ENCODE measurements at regions not wholly inside any gene's neighbourhood (a gene's known extent, or its start where the extent isn't known, plus 50 kb on each side); places are given as distances from the start of the nearest gene placed in this dataset.
"Not testable (repeated sequence)": the region's sequence is repeated elsewhere in the genome, so short reads cannot be mapped to it uniquely, and the experiment has no call there.

- H3K9ac ChIP-seq: no peak overlapping the region
- H3K27me3 ChIP-seq (ENCODE audit: control insufficient read depth, insufficient read depth, low read length): no peaks in the 10 kb centered on the region
- H3K36me3 ChIP-seq (ENCODE audit: control insufficient read depth, insufficient read depth, low read length): no peaks in the 10 kb centered on the region
- no peaks in the 10 kb centered on the region for H3K9me3 ChIP-seq (ENCODE audit: control insufficient read depth, low read length)
- H3K4me1 ChIP-seq: no peaks in the 10 kb centered on the region
- no peak overlapping the region for H3K4me3 ChIP-seq (ENCODE audit: low read depth, low read length)
- H3K4me2 ChIP-seq (ENCODE audit: low read length): no peak overlapping the region
- no peak for TF ChIP-seq CTCF (IDR thresholded peaks at IDR 0.05)
- no peak overlapping the region for H3K27ac ChIP-seq
- H3K79me2 ChIP-seq: no peaks in the 10 kb centered on the region
- H2AFZ ChIP-seq: no peak overlapping the region
Measured at GRCh38 chr10:81216949-81217348, 658.0 kb upstream of the NRG3 start.

GRCh38 chr10:81218307-81218706, 656.7 kb upstream of the NRG3 start:
- no peak overlapping the region for H2AFZ ChIP-seq

GRCh38 chr10:81219758-81220157, 655.2 kb upstream of the NRG3 start:
- H3K27ac ChIP-seq: no peak overlapping the region
- no peaks in the 10 kb centered on the region for H3K27me3 ChIP-seq (ENCODE audit: control insufficient read depth, insufficient read depth, low read length)
- no peak overlapping the region for H2AFZ ChIP-seq
- no peak overlapping the region for H3K9ac ChIP-seq
- no peaks in the 10 kb centered on the region for H3K9me3 ChIP-seq (ENCODE audit: control insufficient read depth, low read length)
- no peak for TF ChIP-seq CTCF (IDR thresholded peaks at IDR 0.05)
- no peaks in the 10 kb centered on the region for H3K4me1 ChIP-seq
- H3K4me3 ChIP-seq (ENCODE audit: low read depth, low read length): no peak overlapping the region
- no peaks in the 10 kb centered on the region for H3K36me3 ChIP-seq (ENCODE audit: control insufficient read depth, insufficient read depth, low read length)
- no peak overlapping the region for H3K4me2 ChIP-seq (ENCODE audit: low read length)
- H3K79me2 ChIP-seq: no peaks in the 10 kb centered on the region

More at GRCh38 chr10:81218307-81218706, 656.7 kb upstream of the NRG3 start:
- H3K79me2 ChIP-seq: no peaks in the 10 kb centered on the region
- H3K27me3 ChIP-seq (ENCODE audit: control insufficient read depth, insufficient read depth, low read length): no peaks in the 10 kb centered on the region
- H3K4me3 ChIP-seq (ENCODE audit: low read depth, low read length): no peak overlapping the region
- no peaks in the 10 kb centered on the region for H3K9me3 ChIP-seq (ENCODE audit: control insufficient read depth, low read length)
- no peak overlapping the region for H3K9ac ChIP-seq
- H3K36me3 ChIP-seq (ENCODE audit: control insufficient read depth, insufficient read depth, low read length): no peaks in the 10 kb centered on the region
- no peak overlapping the region for H3K27ac ChIP-seq
- H3K4me2 ChIP-seq (ENCODE audit: low read length): no peak overlapping the region
- H3K4me1 ChIP-seq: no peaks in the 10 kb centered on the region
- TF ChIP-seq CTCF (IDR thresholded peaks at IDR 0.05): no peak

- H3K4me2 ChIP-seq (ENCODE audit: low read length): no peak overlapping the region
- H3K27me3 ChIP-seq (ENCODE audit: control insufficient read depth, insufficient read depth, low read length): no peaks in the 10 kb centered on the region
- H3K36me3 ChIP-seq (ENCODE audit: control insufficient read depth, insufficient read depth, low read length): no peaks in the 10 kb centered on the region
- no peaks in the 10 kb centered on the region for H3K4me1 ChIP-seq
- H3K9me3 ChIP-seq (ENCODE audit: control insufficient read depth, low read length): no peaks in the 10 kb centered on the region
- no peak overlapping the region for H3K4me3 ChIP-seq (ENCODE audit: low read depth, low read length)
- no peak overlapping the region for H3K9ac ChIP-seq
- H2AFZ ChIP-seq: no peak overlapping the region
- no peak overlapping the region for H3K27ac ChIP-seq
- TF ChIP-seq CTCF (IDR thresholded peaks at IDR 0.05): no peak
- no peaks in the 10 kb centered on the region for H3K79me2 ChIP-seq
Measured at GRCh38 chr10:81248886-81249285, 626.1 kb upstream of the NRG3 start.

GRCh38 chr10:81251457-81252115, 623.4 kb upstream of the NRG3 start:
- H3K4me1 ChIP-seq: no peaks in the 10 kb centered on the region
- H3K4me3 ChIP-seq (ENCODE audit: low read depth, low read length): no peak overlapping the region
- H3K36me3 ChIP-seq (ENCODE audit: control insufficient read depth, insufficient read depth, low read length): no peaks in the 10 kb centered on the region
- no peaks in the 10 kb centered on the region for H3K79me2 ChIP-seq
- no peak overlapping the region for H3K4me2 ChIP-seq (ENCODE audit: low read length)
- no peak overlapping the region for H3K27ac ChIP-seq
- no peaks in the 10 kb centered on the region for H3K9me3 ChIP-seq (ENCODE audit: control insufficient read depth, low read length)
- H3K9ac ChIP-seq: no peak overlapping the region
- H2AFZ ChIP-seq: no peak overlapping the region
- H3K27me3 ChIP-seq (ENCODE audit: control insufficient read depth, insufficient read depth, low read length): no peaks in the 10 kb centered on the region
- no peak for TF ChIP-seq CTCF (IDR thresholded peaks at IDR 0.05)

GRCh38 chr10:81264991-81265390, 610.0 kb upstream of the NRG3 start:
- not testable (repeated sequence) for H3K9me3 ChIP-seq (ENCODE audit: control insufficient read depth, low read length); H3K4me1 ChIP-seq; H3K9ac ChIP-seq

More at GRCh38 chr10:81264991-81265390, 610.0 kb upstream of the NRG3 start:
- not testable (repeated sequence) for H3K27ac ChIP-seq; H3K4me2 ChIP-seq (ENCODE audit: low read length); H3K4me3 ChIP-seq (ENCODE audit: low read depth, low read length); H3K79me2 ChIP-seq; H2AFZ ChIP-seq; H3K27me3 ChIP-seq (ENCODE audit: control insufficient read depth, insufficient read depth, low read length); H3K36me3 ChIP-seq (ENCODE audit: control insufficient read depth, insufficient read depth, low read length)
